HEK293 (cell line): ENCODE measurements at regions not wholly inside any gene's neighbourhood (a gene's known extent, or its start where the extent isn't known, plus 50 kb on each side); places are given as distances from the start of the nearest gene placed in this dataset.

Experiments
- CTCF ChIA-PET: fragments of 350-600 bp; formaldehyde crosslinking; extraction: SDS; loops from one replicate; lab custom pipeline; 2021; ENCODE audit warnings: antibody characterized with exemption; lab: Yijun Ruan, JAX
- POLR2A ChIA-PET: fragments of 300-600 bp; formaldehyde crosslinking; extraction: SDS; loops from one replicate; lab custom pipeline; 2020; ENCODE audit warnings: antibody characterized with exemption, inconsistent platforms; lab: Yijun Ruan, JAX
- H3K27ac ChIP-seq: fragments of 200-500 bp; sonication (Bioruptor generic); 2 replicates; pipeline ENCODE4 v1.5.1; 2014; ENCODE audit warnings: low read depth, low read length, control low read depth, inconsistent platforms; ENCODE audit errors: extremely low read depth
- H3K36me3 ChIP-seq, 2 experiments: fragments of 200-500 bp in 1 of 2; sonication (Bioruptor generic) in 1 of 2; 1 replicate in 1 of 2; 2 replicates in 1 of 2; pipeline ENCODE4 v1.5.1; 2014 to 2017; ENCODE audit warnings: inconsistent platforms in 2 of 2, low read length in 2 of 2; ENCODE audit not compliant: control insufficient read depth in 2 of 2, insufficient read depth in 1 of 2
- H3K4me1 ChIP-seq: fragments of 200-500 bp; sonication (Bioruptor generic); 2 replicates; pipeline ENCODE4 v1.5.1; 2014; ENCODE audit warnings: mild to moderate bottlenecking, low read length, inconsistent platforms; ENCODE audit not compliant: control insufficient read depth, insufficient read depth
- H3K4me3 ChIP-seq: 2 replicates; pipeline ENCODE4 v1.5.1; 2011; ENCODE audit warnings: low read depth, mild to moderate bottlenecking, control low read depth, low read length, moderate library complexity
- H3K9me3 ChIP-seq: fragments of 200-500 bp; sonication (Bioruptor generic); 2 replicates; pipeline ENCODE4 v1.5.1; 2014; ENCODE audit warnings: low read depth, low read length, inconsistent platforms; ENCODE audit not compliant: control insufficient read depth, insufficient read depth
- MYNN ChIP-seq: fragments of 450-650 bp; formaldehyde crosslinking; IDR thresholded peaks from 2 replicates; pipeline ENCODE4 v1.5.1; 2016; ENCODE audit warnings: missing biosample characterization, missing genetic modification characterization, borderline replicate concordance
- PBX3 ChIP-seq: sonication (generic); formaldehyde crosslinking; IDR thresholded peaks from 2 replicates; pipeline ENCODE4 v1.8.1; 2022; ENCODE audit warnings: mild to moderate bottlenecking, moderate library complexity, missing genetic modification reagents
- PRDM1 ChIP-seq: fragments of 450-650 bp; formaldehyde crosslinking; IDR thresholded peaks from 2 replicates; pipeline ENCODE4; 2016; ENCODE audit warnings: missing biosample characterization, missing genetic modification characterization
- SP3 ChIP-seq: fragments of 450-650 bp; formaldehyde crosslinking; IDR thresholded peaks from 2 replicates; pipeline ENCODE4 v1.5.1; 2016; ENCODE audit warnings: missing biosample characterization, missing genetic modification characterization
- YY1 ChIP-seq: fragments of 450-650 bp; formaldehyde crosslinking; IDR thresholded peaks from 2 replicates; pipeline ENCODE4 v1.5.1; 2018; ENCODE audit warnings: missing biosample characterization, missing genetic modification characterization
- YY2 ChIP-seq: fragments of 450-650 bp; formaldehyde crosslinking; IDR thresholded peaks from 2 replicates; pipeline ENCODE4 v1.5.1; 2016; ENCODE audit warnings: missing biosample characterization, missing genetic modification characterization
- ZBTB21 ChIP-seq: fragments of 450-650 bp; formaldehyde crosslinking; IDR thresholded peaks from 2 replicates; pipeline ENCODE4 v1.5.1; 2017; ENCODE audit warnings: missing biosample characterization, missing genetic modification characterization
- ZBTB7A ChIP-seq: fragments of 450-650 bp; formaldehyde crosslinking; IDR thresholded peaks from 2 replicates; pipeline ENCODE4 v1.5.1; 2016; ENCODE audit warnings: low read depth, missing biosample characterization, missing genetic modification characterization
- ZFHX2 ChIP-seq: fragments of 450-650 bp; formaldehyde crosslinking; conservative IDR thresholded peaks from 2 replicates; pipeline ENCODE4 v1.5.1; 2016; ENCODE audit warnings: missing biosample characterization, missing genetic modification characterization
- ZFP3 ChIP-seq: fragments of 450-650 bp; formaldehyde crosslinking; IDR thresholded peaks from 2 replicates; pipeline ENCODE4 v1.5.1; 2016; ENCODE audit warnings: low read depth, missing biosample characterization, missing genetic modification characterization
- ZFP37 ChIP-seq: fragments of 450-650 bp; formaldehyde crosslinking; IDR thresholded peaks from 2 replicates; pipeline ENCODE4 v1.5.1; 2016; ENCODE audit warnings: missing biosample characterization, missing genetic modification characterization
- ZFP41 ChIP-seq: fragments of 450-650 bp; formaldehyde crosslinking; IDR thresholded peaks from 2 replicates; pipeline ENCODE4 v1.5.1; 2016; ENCODE audit warnings: missing biosample characterization, missing genetic modification characterization, borderline replicate concordance
- ZFP69B ChIP-seq: fragments of 450-650 bp; formaldehyde crosslinking; IDR thresholded peaks from 2 replicates; pipeline ENCODE4 v1.5.1; 2016; ENCODE audit warnings: missing biosample characterization, missing genetic modification characterization
- ZNF133 ChIP-seq: fragments of 450-650 bp; formaldehyde crosslinking; IDR thresholded peaks from 2 replicates; pipeline ENCODE4 v1.5.1; 2016; ENCODE audit warnings: missing biosample characterization, missing genetic modification characterization
- ZNF266 ChIP-seq: fragments of 450-650 bp; formaldehyde crosslinking; IDR thresholded peaks from 2 replicates; pipeline ENCODE4 v1.5.1; 2016; ENCODE audit warnings: missing biosample characterization, missing genetic modification characterization, low read depth
- ZNF274 ChIP-seq, 2 experiments: fragments of 200-500 bp in 1 of 2; fragments of 450-650 bp in 1 of 2; sonication (Bioruptor generic) in 1 of 2; formaldehyde crosslinking in 1 of 2; IDR thresholded peaks; 2 replicates each; pipeline versions ENCODE4 v1.5.1 to v1.6.1; 2014 to 2016; ENCODE audit warnings: borderline replicate concordance in 1 of 2, inconsistent platforms in 1 of 2, low read length in 1 of 2, missing biosample characterization in 1 of 2, missing genetic modification characterization in 1 of 2
- ZNF404 ChIP-seq: fragments of 450-650 bp; formaldehyde crosslinking; IDR thresholded peaks from 2 replicates; pipeline ENCODE4 v1.5.1; 2017; ENCODE audit warnings: missing biosample characterization, missing genetic modification characterization
- ZNF416 ChIP-seq: fragments of 450-650 bp; formaldehyde crosslinking; IDR thresholded peaks from 2 replicates; pipeline ENCODE4 v1.5.1; 2016; ENCODE audit warnings: missing biosample characterization, missing genetic modification characterization
- ZNF423 ChIP-seq: fragments of 450-650 bp; formaldehyde crosslinking; IDR thresholded peaks from 2 replicates; pipeline ENCODE4 v1.5.1; 2016; ENCODE audit warnings: missing biosample characterization, missing genetic modification characterization
- ZNF48 ChIP-seq: fragments of 450-650 bp; formaldehyde crosslinking; IDR thresholded peaks from 2 replicates; pipeline ENCODE4 v1.5.1; 2016; ENCODE audit warnings: missing biosample characterization, missing genetic modification characterization
- ZNF514 ChIP-seq: fragments of 450-650 bp; formaldehyde crosslinking; IDR thresholded peaks from 2 replicates; pipeline ENCODE4 v1.5.1; 2016; ENCODE audit warnings: missing biosample characterization, missing genetic modification characterization
- ZNF610 ChIP-seq: fragments of 450-650 bp; formaldehyde crosslinking; IDR thresholded peaks from 2 replicates; pipeline ENCODE4 v1.5.1; 2016; ENCODE audit warnings: missing biosample characterization, missing genetic modification characterization, borderline replicate concordance
- ZNF664 ChIP-seq: fragments of 450-650 bp; formaldehyde crosslinking; IDR thresholded peaks from 2 replicates; pipeline ENCODE4 v1.5.1; 2016; ENCODE audit warnings: missing biosample characterization, missing genetic modification characterization
- ZNF670 ChIP-seq: fragments of 450-650 bp; formaldehyde crosslinking; IDR thresholded peaks from 2 replicates; pipeline ENCODE4 v1.5.1; 2016; ENCODE audit warnings: missing biosample characterization, missing genetic modification characterization, low read depth
- ZNF707 ChIP-seq: fragments of 450-650 bp; formaldehyde crosslinking; IDR thresholded peaks from 2 replicates; pipeline ENCODE4 v1.5.1; 2016; ENCODE audit warnings: missing biosample characterization, missing genetic modification characterization
- ZSCAN5A ChIP-seq: fragments of 450-650 bp; formaldehyde crosslinking; IDR thresholded peaks from 2 replicates; pipeline ENCODE4 v1.5.1; 2016; ENCODE audit warnings: missing biosample characterization, missing genetic modification characterization
- TF ChIP-seq, protein P1 (sequence below): fragments of 450-650 bp; formaldehyde crosslinking; optimal IDR thresholded peaks from 2 replicates; pipeline ENCODE3; 2016; ENCODE audit warnings: missing biosample characterization, mild to moderate bottlenecking, missing genetic modification characterization
- TF ChIP-seq, protein P2 (sequence below): fragments of 450-650 bp; formaldehyde crosslinking; IDR thresholded peaks from 2 replicates; pipeline ENCODE4 v1.5.1; 2017; ENCODE audit warnings: missing biosample characterization, missing genetic modification characterization

DNA sequence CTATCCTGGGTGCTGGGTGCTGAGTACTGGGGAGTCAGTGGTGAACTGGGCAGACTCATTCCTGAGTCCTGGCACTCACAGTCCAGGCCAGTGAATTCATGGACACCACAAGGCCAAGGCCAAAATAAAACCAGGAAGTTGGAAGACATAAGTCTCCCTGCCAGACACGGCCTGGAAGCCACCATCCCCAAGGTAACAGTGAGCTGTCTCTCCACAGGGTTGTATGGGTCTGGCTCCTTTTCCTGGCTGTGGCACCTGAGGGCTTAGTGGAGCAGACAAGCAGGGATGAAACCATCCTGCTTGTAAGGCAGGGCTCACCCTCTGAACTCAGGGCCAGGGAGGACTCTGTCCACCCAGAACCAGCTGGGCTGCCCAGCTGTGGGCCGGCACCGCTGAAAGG, 54.7 kb upstream of the ALX4 start (continued):
- no peak for TF ChIP-seq ZNF404 (tag by site-specific recombination)

DNA sequence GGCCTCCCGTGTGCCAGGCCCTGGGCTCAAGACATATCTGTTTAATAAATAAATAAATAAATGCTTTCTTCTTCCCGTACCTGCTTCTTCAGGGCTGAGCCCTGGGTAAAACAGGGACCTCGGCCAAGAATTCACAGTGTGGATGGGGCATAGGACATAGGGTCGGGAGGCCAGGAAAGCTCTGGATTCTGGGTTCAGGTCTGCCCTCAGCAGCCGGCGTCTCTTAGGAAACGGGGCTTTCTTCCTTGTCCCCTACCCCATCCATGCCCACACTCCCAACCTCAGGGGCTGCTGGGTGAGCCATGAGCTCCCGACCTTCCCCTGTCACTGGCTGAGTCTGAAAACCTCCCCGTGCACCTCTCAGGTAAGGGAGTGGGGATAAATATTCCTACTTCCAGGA, 55.7 kb upstream of the ALX4 start:
- H3K36me3 ChIP-seq = no peaks in the 10 kb centered on the region
- TF ChIP-seq SP3 (no peak), ZNF670 (no peak), ZFP41 (tag by site-specific recombination) (no peak), ZNF707 (no peak), ZBTB21 (no peak), ZBTB7A (tag by site-specific recombination) (no peak)
- TF ChIP-seq, protein P1, sequence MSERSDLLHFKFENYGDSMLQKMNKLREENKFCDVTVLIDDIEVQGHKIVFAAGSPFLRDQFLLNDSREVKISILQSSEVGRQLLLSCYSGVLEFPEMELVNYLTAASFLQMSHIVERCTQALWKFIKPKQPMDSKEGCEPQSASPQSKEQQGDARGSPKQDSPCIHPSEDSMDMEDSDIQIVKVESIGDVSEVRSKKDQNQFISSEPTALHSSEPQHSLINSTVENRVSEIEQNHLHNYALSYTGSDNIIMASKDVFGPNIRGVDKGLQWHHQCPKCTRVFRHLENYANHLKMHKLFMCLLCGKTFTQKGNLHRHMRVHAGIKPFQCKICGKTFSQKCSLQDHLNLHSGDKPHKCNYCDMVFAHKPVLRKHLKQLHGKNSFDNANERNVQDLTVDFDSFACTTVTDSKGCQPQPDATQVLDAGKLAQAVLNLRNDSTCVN (tag by site-specific recombination) = no peak
- TF ChIP-seq, all 188 proteins: peak for 0
- Histone ChIP-seq H3K9me3 (no peaks in the 10 kb centered on the region), H3K4me1 (no peaks in the 10 kb centered on the region), H3K4me3 (no peak overlapping the region), H3K27ac (no peak overlapping the region)
- POLR2A ChIA-PET = no interaction called here
- CTCF ChIA-PET = interaction anchor here (0.6 to 1.0 kb wide), 2 partner anchors 72 to 151 kb away, joined by 3 read pairs; no protein-coding TSS in a partner anchor

GRCh38 chr11:44366026-44366425, 56.1 kb upstream of the ALX4 start:
- ChIA-PET POLR2A (no interaction called here), CTCF (interaction anchor here (0.6 to 1.0 kb wide), 2 partner anchors 71 to 150 kb away, joined by 3 read pairs; no protein-coding TSS in a partner anchor)
- Histone ChIP-seq H3K36me3 (no peaks in the 10 kb centered on the region), H3K4me1 (no peaks in the 10 kb centered on the region), H3K9me3 (no peaks in the 10 kb centered on the region), H3K4me3 (no peak overlapping the region), H3K27ac (no peak overlapping the region)
- TF ChIP-seq PBX3 (CRISPR knock-in tag) (no peak), ZSCAN5A (tag by site-specific recombination) (no peak), YY1 (tag by site-specific recombination) (no peak)
- TF ChIP-seq, protein P2, sequence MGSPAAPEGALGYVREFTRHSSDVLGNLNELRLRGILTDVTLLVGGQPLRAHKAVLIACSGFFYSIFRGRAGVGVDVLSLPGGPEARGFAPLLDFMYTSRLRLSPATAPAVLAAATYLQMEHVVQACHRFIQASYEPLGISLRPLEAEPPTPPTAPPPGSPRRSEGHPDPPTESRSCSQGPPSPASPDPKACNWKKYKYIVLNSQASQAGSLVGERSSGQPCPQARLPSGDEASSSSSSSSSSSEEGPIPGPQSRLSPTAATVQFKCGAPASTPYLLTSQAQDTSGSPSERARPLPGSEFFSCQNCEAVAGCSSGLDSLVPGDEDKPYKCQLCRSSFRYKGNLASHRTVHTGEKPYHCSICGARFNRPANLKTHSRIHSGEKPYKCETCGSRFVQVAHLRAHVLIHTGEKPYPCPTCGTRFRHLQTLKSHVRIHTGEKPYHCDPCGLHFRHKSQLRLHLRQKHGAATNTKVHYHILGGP (tag by site-specific recombination) = no peak

- ChIA-PET POLR2A (no interaction called here), CTCF (no interaction called here)
- no peaks in the 10 kb centered on the region for H3K4me1 ChIP-seq
- H3K27ac ChIP-seq = no peak overlapping the region
- no peaks in the 10 kb centered on the region for H3K9me3 ChIP-seq
- H3K36me3 ChIP-seq = no peaks in the 10 kb centered on the region
- TF ChIP-seq ZNF416 (tag by site-specific recombination) = no peak
- no peak for TF ChIP-seq ZNF664
- no peak for TF ChIP-seq ZNF133 (tag by site-specific recombination)
- TF ChIP-seq ZFP3 (tag by site-specific recombination) = no peak
- TF ChIP-seq MYNN = no peak
- no peak for TF ChIP-seq ZFP37 (tag by site-specific recombination)
- no peak for TF ChIP-seq ZNF274 (IDR thresholded peaks at IDR 0.05; ENCODE audit: low read length)
- TF ChIP-seq ZNF274 (tag by site-specific recombination; IDR thresholded peaks at IDR 0.05; ENCODE audit: borderline replicate concordance) = no peak
- no peak for TF ChIP-seq ZNF610 (tag by site-specific recombination)
- no peak for TF ChIP-seq PRDM1
- no peak for TF ChIP-seq ZNF48 (tag by site-specific recombination)
- TF ChIP-seq ZFHX2 (tag by site-specific recombination) = no peak
- TF ChIP-seq ZFP69B (tag by site-specific recombination) = no peak
- TF ChIP-seq ZNF266 = no peak
- no peak for TF ChIP-seq ZNF514
- no peak for TF ChIP-seq ZNF423
- TF ChIP-seq YY2 (tag by site-specific recombination) = no peak
- no peak overlapping the region for H3K4me3 ChIP-seq
Observed at GRCh38 chr11:44366741-44367140, 56.8 kb upstream of the ALX4 start.
